ENCODE measurements at regions not wholly inside any gene's neighbourhood (a gene's known extent, or its start where the extent isn't known, plus 50 kb on each side); places are given as distances from the start of the nearest gene placed in this dataset.
"Not testable (repeated sequence)": the region's sequence is repeated elsewhere in the genome, so short reads cannot be mapped to it uniquely, and the experiment has no call there.

DNA sequence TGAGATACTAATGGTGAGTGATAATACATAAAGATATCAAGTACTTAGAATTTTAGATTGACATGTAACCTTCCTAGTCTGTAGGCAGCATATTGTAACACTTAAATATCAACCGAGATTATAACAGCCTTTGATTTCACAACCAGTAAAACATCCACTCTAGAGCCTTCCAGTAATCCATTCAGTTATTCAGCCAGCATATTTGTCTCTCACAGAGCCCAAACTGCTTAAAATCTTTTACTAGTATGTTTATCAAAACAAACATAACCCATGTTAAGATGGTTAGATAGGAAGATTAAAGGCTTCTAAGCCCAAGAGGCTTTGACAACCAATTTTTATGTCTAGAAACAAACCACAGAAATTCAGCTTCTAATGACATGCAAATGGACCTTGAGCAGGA, 177.9 kb upstream of the FST start:
- no peak overlapping the region for H3K27ac ChIP-seq (replicated peaks)
- peaks cover 19% of the 10 kb centered on the region for H3K9me3 ChIP-seq (replicated peaks)
- intact Hi-C loops (cut with micrococcal nuclease) = no loop called here
- no peak overlapping the region for H3K4me3 ChIP-seq
- no peaks in the 10 kb centered on the region for H3K4me1 ChIP-seq
- H3K27me3 ChIP-seq (ENCODE audit: low read depth) = no peaks in the 10 kb centered on the region
- TF ChIP-seq, protein P1, sequence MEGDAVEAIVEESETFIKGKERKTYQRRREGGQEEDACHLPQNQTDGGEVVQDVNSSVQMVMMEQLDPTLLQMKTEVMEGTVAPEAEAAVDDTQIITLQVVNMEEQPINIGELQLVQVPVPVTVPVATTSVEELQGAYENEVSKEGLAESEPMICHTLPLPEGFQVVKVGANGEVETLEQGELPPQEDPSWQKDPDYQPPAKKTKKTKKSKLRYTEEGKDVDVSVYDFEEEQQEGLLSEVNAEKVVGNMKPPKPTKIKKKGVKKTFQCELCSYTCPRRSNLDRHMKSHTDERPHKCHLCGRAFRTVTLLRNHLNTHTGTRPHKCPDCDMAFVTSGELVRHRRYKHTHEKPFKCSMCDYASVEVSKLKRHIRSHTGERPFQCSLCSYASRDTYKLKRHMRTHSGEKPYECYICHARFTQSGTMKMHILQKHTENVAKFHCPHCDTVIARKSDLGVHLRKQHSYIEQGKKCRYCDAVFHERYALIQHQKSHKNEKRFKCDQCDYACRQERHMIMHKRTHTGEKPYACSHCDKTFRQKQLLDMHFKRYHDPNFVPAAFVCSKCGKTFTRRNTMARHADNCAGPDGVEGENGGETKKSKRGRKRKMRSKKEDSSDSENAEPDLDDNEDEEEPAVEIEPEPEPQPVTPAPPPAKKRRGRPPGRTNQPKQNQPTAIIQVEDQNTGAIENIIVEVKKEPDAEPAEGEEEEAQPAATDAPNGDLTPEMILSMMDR (IDR thresholded peaks at IDR 0.05; ENCODE audit: borderline replicate concordance) = no peak
- no peak for DNase-seq
- no peaks in the 10 kb centered on the region for H3K36me3 ChIP-seq

GRCh38 chr5:53303105-53303504, 177.3 kb upstream of the FST start:
- no peak overlapping the region for H3K4me3 ChIP-seq
- TF ChIP-seq, protein P1 (IDR thresholded peaks at IDR 0.05; ENCODE audit: borderline replicate concordance) = no peak
- no peaks in the 10 kb centered on the region for H3K27me3 ChIP-seq (ENCODE audit: low read depth)
- no peaks in the 10 kb centered on the region for H3K36me3 ChIP-seq
- H3K4me1 ChIP-seq = no peaks in the 10 kb centered on the region
- peaks cover 25% of the 10 kb centered on the region for H3K9me3 ChIP-seq (replicated peaks)
- intact Hi-C loops (cut with micrococcal nuclease) = no loop called here
- DNase-seq = no peak
- H3K27ac ChIP-seq (replicated peaks) = no peak overlapping the region

DNA sequence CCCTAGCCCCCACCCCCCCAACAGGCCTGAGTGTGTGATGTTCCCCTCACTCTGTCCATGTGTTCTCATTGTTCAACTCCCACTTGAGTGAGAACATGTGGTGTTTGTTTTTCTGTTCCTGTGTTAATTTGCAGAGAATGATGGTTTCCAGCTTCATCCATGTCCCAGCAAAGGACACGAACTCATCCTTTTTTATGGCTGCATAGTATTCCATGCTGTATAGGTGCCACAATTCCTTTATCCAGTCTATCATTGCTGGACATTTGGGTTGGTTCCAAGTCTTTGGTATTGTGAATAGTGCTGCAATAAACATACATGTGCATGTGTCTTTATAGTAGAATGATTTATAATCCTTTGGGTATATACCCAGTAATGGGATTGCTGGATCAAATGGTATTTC, 175.1 kb upstream of the FST start:
- DNase-seq; H3K27ac ChIP-seq (replicated peaks); H3K4me1 ChIP-seq; H3K4me3 ChIP-seq; H3K36me3 ChIP-seq; intact Hi-C loops (cut with micrococcal nuclease); H3K27me3 ChIP-seq (ENCODE audit: low read depth): not testable (repeated sequence)
- peaks cover 39% of the 10 kb centered on the region for H3K9me3 ChIP-seq (replicated peaks)

DNA sequence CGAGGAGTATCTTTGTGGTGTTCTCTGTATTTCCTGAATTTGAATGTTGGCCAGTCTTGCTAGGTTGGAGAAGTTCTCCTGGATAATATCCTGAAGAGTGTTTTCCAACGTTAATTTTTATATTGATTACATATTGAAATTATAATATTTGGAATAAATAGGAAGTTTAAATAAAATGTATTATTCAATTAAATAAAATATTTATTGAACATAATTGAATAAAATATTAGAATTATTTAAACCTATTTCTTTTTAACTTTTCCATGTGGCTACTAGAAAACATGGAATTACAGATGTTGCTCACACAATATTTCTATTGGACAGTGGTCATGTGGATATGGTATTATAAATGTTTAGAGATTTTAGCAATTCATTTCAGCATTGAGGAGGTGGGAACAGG, 170.8 kb upstream of the FST start:
- TF ChIP-seq, protein P1 (IDR thresholded peaks at IDR 0.05; ENCODE audit: borderline replicate concordance) = no peak
- no peaks in the 10 kb centered on the region for H3K27me3 ChIP-seq (ENCODE audit: low read depth)

GRCh38 chr5:53311681-53312080, 168.7 kb upstream of the FST start:
- Histone ChIP-seq H3K4me3 (no peak overlapping the region), H3K36me3 (no peaks in the 10 kb centered on the region), H3K27me3 (ENCODE audit: low read depth) (no peaks in the 10 kb centered on the region), H3K4me1 (no peaks in the 10 kb centered on the region), H3K9me3 (replicated peaks) (peaks cover 41% of the 10 kb centered on the region), H3K27ac (replicated peaks) (no peak overlapping the region)
- intact Hi-C loops (cut with micrococcal nuclease) = no loop called here
- TF ChIP-seq, protein P1 (IDR thresholded peaks at IDR 0.05; ENCODE audit: borderline replicate concordance) = no peak
- no peak for DNase-seq

More for the DNA sequence above, 170.8 kb upstream of the FST start:
- no peak overlapping the region for H3K27ac ChIP-seq (replicated peaks)
- peaks cover 39% of the 10 kb centered on the region for H3K9me3 ChIP-seq (replicated peaks)
- intact Hi-C loops (cut with micrococcal nuclease) = no loop called here
- no peak for DNase-seq
- no peaks in the 10 kb centered on the region for H3K4me1 ChIP-seq
- H3K36me3 ChIP-seq = no peaks in the 10 kb centered on the region
- H3K4me3 ChIP-seq = no peak overlapping the region

GRCh38 chr5:53313145-53313544, 167.3 kb upstream of the FST start:
- intact Hi-C loops (cut with micrococcal nuclease) = no loop called here
- no peaks in the 10 kb centered on the region for H3K36me3 ChIP-seq
- TF ChIP-seq, protein P1 (IDR thresholded peaks at IDR 0.05; ENCODE audit: borderline replicate concordance) = no peak
- peaks cover 30% of the 10 kb centered on the region for H3K9me3 ChIP-seq (replicated peaks)
- H3K27ac ChIP-seq (replicated peaks) = no peak overlapping the region
- H3K4me3 ChIP-seq = no peak overlapping the region
- no peaks in the 10 kb centered on the region for H3K4me1 ChIP-seq
- no peaks in the 10 kb centered on the region for H3K27me3 ChIP-seq (ENCODE audit: low read depth)
- DNase-seq = no peak

Measured in left ventricle myocardium inferior (tissue), 1 donor.